DND-41 (cell line): ENCODE measurements at regions not wholly inside any gene's neighbourhood (a gene's known extent, or its start where the extent isn't known, plus 50 kb on each side); places are given as distances from the start of the nearest gene placed in this dataset.

ENCODE experiments used
- ATAC-seq: fragments of 200-7000 bp; cut with Tn5 transposase; 3 replicates; pipeline ENCODE4 v1.9.1; 2021; ENCODE audit warnings: low read depth; ENCODE audit not compliant: insufficient read depth
- DNase-seq: peaks from one replicate; pipeline ENCODE4 v3.0.0-alpha.2; 2020
- H2AFZ ChIP-seq: 2 replicates; pipeline ENCODE4 v1.6.0; 2012; ENCODE audit warnings: low read depth, low read length
- H3K27ac ChIP-seq: 2 replicates; pipeline ENCODE4 v1.5.1; 2012; ENCODE audit warnings: low read length, inconsistent platforms
- H3K27me3 ChIP-seq: fragments of 200-600 bp; sonication (generic); 2 replicates; pipeline ENCODE4 v1.6.0; 2012; ENCODE audit warnings: low read length, mild to moderate bottlenecking, inconsistent platforms; ENCODE audit not compliant: insufficient read depth, poor library complexity
- H3K36me3 ChIP-seq: 2 replicates; pipeline ENCODE4 v1.5.1; 2012; ENCODE audit warnings: low read length, inconsistent platforms; ENCODE audit not compliant: insufficient read depth
- H3K4me1 ChIP-seq: 2 replicates; pipeline ENCODE4 v1.5.1; 2012; ENCODE audit warnings: mild to moderate bottlenecking, low read length; ENCODE audit not compliant: insufficient read depth
- H3K4me2 ChIP-seq: 2 replicates; pipeline ENCODE4 v1.6.0; 2012; ENCODE audit warnings: mild to moderate bottlenecking, moderate library complexity, low read length, inconsistent platforms; ENCODE audit not compliant: insufficient read depth
- H3K4me3 ChIP-seq, 2 experiments: fragments of 200-600 bp in 1 of 2; shearing (Covaris generic) in 1 of 2; 2 replicates each; pipeline ENCODE4 v1.5.1; 2012 to 2016; ENCODE audit warnings: inconsistent platforms in 2 of 2, low read length in 2 of 2, mild to moderate bottlenecking in 2 of 2, low read depth in 1 of 2, moderate library complexity in 1 of 2
- H3K79me2 ChIP-seq: 2 replicates; pipeline ENCODE4 v1.6.0; 2012; ENCODE audit warnings: low read length, inconsistent platforms; ENCODE audit not compliant: insufficient read depth
- H3K9ac ChIP-seq: 2 replicates; pipeline ENCODE4 v1.6.0; 2012; ENCODE audit warnings: low read depth, mild to moderate bottlenecking, inconsistent platforms, low read length, moderate library complexity
- H3K9me3 ChIP-seq: 2 replicates; pipeline ENCODE4 v1.5.1; 2012; ENCODE audit warnings: low read length, moderate library complexity, mild to moderate bottlenecking, inconsistent platforms; ENCODE audit not compliant: insufficient read depth, severe bottlenecking
- H4K20me1 ChIP-seq: 2 replicates; pipeline ENCODE4 v1.6.0; 2012; ENCODE audit warnings: low read length; ENCODE audit not compliant: insufficient read depth
- CTCF ChIP-seq: IDR thresholded peaks from 2 replicates; pipeline ENCODE4 v1.5.1; 2012; ENCODE audit warnings: borderline replicate concordance, low read length, moderate library complexity, mild to moderate bottlenecking; ENCODE audit not compliant: poor library complexity, severe bottlenecking; ENCODE audit errors: extremely low read depth
- EZH2 ChIP-seq: IDR thresholded peaks from 3 replicates; pipeline ENCODE4 v1.6.1; 2012; ENCODE audit warnings: borderline replicate concordance, low read depth, mild to moderate bottlenecking, moderate library complexity, low read length, inconsistent platforms; ENCODE audit not compliant: severe bottlenecking

- Histone ChIP-seq H3K9ac (no peak overlapping the region), H3K36me3 (no peaks in the 10 kb centered on the region), H4K20me1 (no peaks in the 10 kb centered on the region), H3K4me3 (no peak overlapping the region), H3K4me2 (no peak overlapping the region), H3K27me3 (peaks cover 2% of the 10 kb centered on the region), H3K9me3 (no peaks in the 10 kb centered on the region), H3K4me1 (no peaks in the 10 kb centered on the region), H2AFZ (no peak overlapping the region), H3K27ac (no peak overlapping the region), H3K79me2 (no peaks in the 10 kb centered on the region)
- DNase-seq: no peak
- no peak for TF ChIP-seq EZH2
- no peak for TF ChIP-seq CTCF
- ATAC-seq: no peak
These were observed 246.1 kb downstream of the NDFIP2 start for GRCh38 chr13:79727086-79727485.

- no peaks in the 10 kb centered on the region for H4K20me1 ChIP-seq
- H3K4me1 ChIP-seq: no peaks in the 10 kb centered on the region
- ATAC-seq: no peak
- H2AFZ ChIP-seq: no peak overlapping the region
- H3K9ac ChIP-seq: no peak overlapping the region
- H3K27me3 ChIP-seq: peaks cover 7% of the 10 kb centered on the region
- no peak for DNase-seq
- H3K27ac ChIP-seq: no peak overlapping the region
- no peaks in the 10 kb centered on the region for H3K9me3 ChIP-seq
- H3K36me3 ChIP-seq: no peaks in the 10 kb centered on the region
- no peaks in the 10 kb centered on the region for H3K79me2 ChIP-seq
- TF ChIP-seq CTCF (no peak), EZH2 (no peak)
- H3K4me3 ChIP-seq: no peak overlapping the region
- H3K4me2 ChIP-seq: no peak overlapping the region
These were observed 244.9 kb downstream of the NDFIP2 start for GRCh38 chr13:79725841-79726240.

- H3K9ac ChIP-seq: no peak overlapping the region
- no peak for ATAC-seq
- no peak overlapping the region for H3K27ac ChIP-seq
These were observed 243.6 kb downstream of the NDFIP2 start for GRCh38 chr13:79724348-79725103.

More at GRCh38 chr13:79724348-79725103, 243.6 kb downstream of the NDFIP2 start:
- Histone ChIP-seq H3K4me3 (no peak overlapping the region), H3K4me1 (no peaks in the 10 kb centered on the region), H3K79me2 (no peaks in the 10 kb centered on the region), H3K9me3 (no peaks in the 10 kb centered on the region), H3K36me3 (no peaks in the 10 kb centered on the region), H3K27me3 (peaks cover 7% of the 10 kb centered on the region), H3K4me2 (no peak overlapping the region), H2AFZ (no peak overlapping the region), H4K20me1 (no peaks in the 10 kb centered on the region)
- DNase-seq: no peak
- no peak for TF ChIP-seq EZH2
- no peak for TF ChIP-seq CTCF
